Neural cell (in vitro differentiated cells): ENCODE measurements at regions not wholly inside any gene's neighbourhood (a gene's known extent, or its start where the extent isn't known, plus 50 kb on each side); places are given as distances from the start of the nearest gene placed in this dataset.

Source experiments
- H2AFZ ChIP-seq: fragments of 200-600, 300-800 bp; sonication (generic), shearing (Covaris generic); 2 replicates; pipeline ENCODE4 v1.6.0; 2014; ENCODE audit warnings: low read depth, mild to moderate bottlenecking, antibody characterized with exemption, low read length, moderate library complexity
- H3F3A ChIP-seq: fragments of 200-600 bp; shearing (Covaris generic); 2 replicates; pipeline ENCODE4 v1.6.1; 2016; ENCODE audit warnings: mild to moderate bottlenecking, moderate library complexity, mixed read lengths, antibody characterized with exemption, low read length; ENCODE audit not compliant: insufficient read depth, poor library complexity, severe bottlenecking
- H3K27ac ChIP-seq: fragments of 200-600, 300-800 bp; sonication (generic), shearing (Covaris generic); 2 replicates; pipeline ENCODE4 v1.5.1; 2014; ENCODE audit warnings: mild to moderate bottlenecking, low read length, moderate library complexity
- H3K27me3 ChIP-seq: fragments of 300-800, 200-600 bp; sonication (generic), shearing (Covaris generic); 2 replicates; pipeline ENCODE4 v1.6.0; 2014; ENCODE audit warnings: mild to moderate bottlenecking, low read depth, low read length, moderate library complexity; ENCODE audit not compliant: insufficient read depth
- H3K36me3 ChIP-seq: fragments of 300-800, 200-600 bp; sonication (generic), shearing (Covaris generic); 2 replicates; pipeline ENCODE4 v1.5.1; 2014; ENCODE audit warnings: mild to moderate bottlenecking, antibody characterized with exemption, low read length, moderate library complexity; ENCODE audit not compliant: insufficient read depth
- H3K4me2 ChIP-seq: fragments of 300-800, 200-600 bp; sonication (generic), shearing (Covaris generic); 2 replicates; pipeline ENCODE4 v1.6.0; 2014; ENCODE audit warnings: mild to moderate bottlenecking, low read length
- H3K4me3 ChIP-seq: fragments of 300-800, 200-600 bp; sonication (generic), shearing (Covaris generic); 2 replicates; pipeline ENCODE4 v1.5.1; 2014; ENCODE audit warnings: mild to moderate bottlenecking, low read length, moderate library complexity
- H3K79me2 ChIP-seq: fragments of 200-600 bp; shearing (Covaris generic); replicated peaks from 2 replicates; pipeline ENCODE4 v1.6.0; 2014; ENCODE audit warnings: mild to moderate bottlenecking, low read length, moderate library complexity; ENCODE audit not compliant: insufficient read depth
- H3K9ac ChIP-seq: fragments of 300-800, 200-600 bp; sonication (generic), shearing (Covaris generic); 2 replicates; pipeline ENCODE4 v1.6.1; 2016; ENCODE audit warnings: mild to moderate bottlenecking, low read length, mixed read lengths
- H3K9me2 ChIP-seq: fragments of 200-600 bp; shearing (Covaris generic); 2 replicates; pipeline ENCODE4 v1.6.1; 2016; ENCODE audit warnings: mild to moderate bottlenecking, low read length, mixed read lengths; ENCODE audit not compliant: insufficient read depth
- H3K9me3 ChIP-seq: fragments of 200-600, 300-800 bp; sonication (generic), shearing (Covaris generic); 2 replicates; pipeline ENCODE4 v1.6.1; 2016; ENCODE audit warnings: mild to moderate bottlenecking, mixed run types, low read length, moderate library complexity, mixed read lengths
- H4K20me1 ChIP-seq: fragments of 200-600 bp; shearing (Covaris generic); 2 replicates; pipeline ENCODE4 v1.6.1; 2016; ENCODE audit warnings: mild to moderate bottlenecking, mixed run types; ENCODE audit not compliant: insufficient read depth
- CTCF ChIP-seq: fragments of 450-650 bp; IDR thresholded peaks from 2 replicates; pipeline ENCODE4 v1.5.1; 2014; ENCODE audit warnings: antibody characterized with exemption, mild to moderate bottlenecking, moderate library complexity; ENCODE audit not compliant: poor library complexity, severe bottlenecking
- EP300 ChIP-seq: fragments of 450-650 bp; conservative IDR thresholded peaks from 2 replicates; pipeline ENCODE4 v1.6.1; 2014; ENCODE audit warnings: antibody characterized with exemption, mild to moderate bottlenecking, moderate library complexity; ENCODE audit not compliant: poor library complexity, severe bottlenecking
- EZH2 ChIP-seq: fragments of 200-600, 300-800 bp; shearing (Covaris generic), sonication (generic); IDR thresholded peaks from 2 replicates; pipeline ENCODE4 v1.6.1; 2014; ENCODE audit warnings: antibody characterized with exemption, low read length, borderline replicate concordance, mild to moderate bottlenecking; ENCODE audit not compliant: insufficient read depth, poor library complexity, severe bottlenecking
- MXI1 ChIP-seq: fragments of 450-650 bp; conservative IDR thresholded peaks from 2 replicates; pipeline ENCODE4 v1.6.1; 2014; ENCODE audit warnings: antibody characterized with exemption, mild to moderate bottlenecking; ENCODE audit not compliant: poor library complexity, severe bottlenecking
- POLR2AphosphoS5 ChIP-seq: IDR thresholded peaks from 2 replicates; pipeline ENCODE4 v1.6.1; 2012
- RAD21 ChIP-seq: fragments of 450-650 bp; conservative IDR thresholded peaks from 2 replicates; pipeline ENCODE4 v1.6.1; 2014; ENCODE audit warnings: antibody characterized with exemption, mild to moderate bottlenecking, moderate library complexity
- REST ChIP-seq: IDR thresholded peaks from 2 replicates; pipeline ENCODE4 v1.6.1; 2012; ENCODE audit warnings: borderline replicate concordance
- SMC3 ChIP-seq: fragments of 450-650 bp; conservative IDR thresholded peaks from 2 replicates; pipeline ENCODE4 v1.6.1; 2014; ENCODE audit warnings: antibody characterized with exemption, mild to moderate bottlenecking, moderate library complexity; ENCODE audit not compliant: poor library complexity
- TAF1 ChIP-seq: IDR thresholded peaks from 2 replicates; pipeline ENCODE4 v1.6.1; 2012; ENCODE audit warnings: low read depth

DNA sequence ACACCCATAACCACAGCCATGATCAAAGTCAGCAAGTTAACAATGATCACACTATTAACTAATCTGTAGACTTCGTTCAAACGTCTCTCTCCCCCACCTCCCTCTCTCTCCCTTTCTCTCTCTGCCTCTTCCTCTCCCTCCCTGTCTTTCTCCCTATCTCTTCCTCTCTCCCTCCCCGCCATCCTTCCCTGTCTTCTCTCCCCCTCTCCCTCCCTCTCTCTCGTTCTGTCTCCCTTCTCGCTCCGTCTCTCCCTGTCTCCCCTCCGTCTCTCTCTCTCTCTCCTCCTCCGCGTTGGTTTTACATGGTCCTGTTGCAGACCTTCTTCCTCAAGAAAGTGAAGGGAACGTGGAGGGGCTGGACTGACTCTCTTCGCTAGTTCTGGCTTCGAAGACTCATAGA is 308.9 kb upstream of the FOXQ1 start:
- Histone ChIP-seq H3K27ac (no peak overlapping the region), H3K9me2 (no peaks in the 10 kb centered on the region), H3K4me2 (no peak overlapping the region), H2AFZ (no peak overlapping the region), H3K9ac (no peak overlapping the region), H3K4me3 (no peak overlapping the region), H3K36me3 (no peaks in the 10 kb centered on the region), H3K27me3 (no peaks in the 10 kb centered on the region), H3K9me3 (no peaks in the 10 kb centered on the region), H3F3A (no peaks in the 10 kb centered on the region), H3K79me2 (no peaks in the 10 kb centered on the region), H4K20me1 (no peaks in the 10 kb centered on the region)
- TF ChIP-seq REST (no peak), POLR2AphosphoS5 (no peak), TAF1 (no peak), MXI1 (no peak), EP300 (no peak), CTCF (no peak), RAD21 (no peak), SMC3 (no peak), EZH2 (no peak)

GRCh38 chr6:1001655-1002349 is 308.9 kb upstream of the EXOC2 start:
- Histone ChIP-seq H3K9me3 (no peaks in the 10 kb centered on the region), H3K36me3 (no peaks in the 10 kb centered on the region), H3K4me2 (no peak overlapping the region), H3K27ac (no peak overlapping the region), H3K9me2 (no peaks in the 10 kb centered on the region), H3K79me2 (no peaks in the 10 kb centered on the region), H3K27me3 (no peaks in the 10 kb centered on the region), H2AFZ (no peak overlapping the region), H4K20me1 (no peaks in the 10 kb centered on the region), H3K4me3 (no peak overlapping the region), H3F3A (no peaks in the 10 kb centered on the region), H3K9ac (no peak overlapping the region)
- TF ChIP-seq EZH2 (no peak), POLR2AphosphoS5 (no peak), MXI1 (no peak), SMC3 (no peak), REST (no peak), CTCF (no peak), RAD21 (no peak), EP300 (no peak), TAF1 (no peak)
